ENCODE measurements at regions not wholly inside any gene's neighbourhood (a gene's known extent, or its start where the extent isn't known, plus 50 kb on each side); places are given as distances from the start of the nearest gene placed in this dataset.

DNA sequence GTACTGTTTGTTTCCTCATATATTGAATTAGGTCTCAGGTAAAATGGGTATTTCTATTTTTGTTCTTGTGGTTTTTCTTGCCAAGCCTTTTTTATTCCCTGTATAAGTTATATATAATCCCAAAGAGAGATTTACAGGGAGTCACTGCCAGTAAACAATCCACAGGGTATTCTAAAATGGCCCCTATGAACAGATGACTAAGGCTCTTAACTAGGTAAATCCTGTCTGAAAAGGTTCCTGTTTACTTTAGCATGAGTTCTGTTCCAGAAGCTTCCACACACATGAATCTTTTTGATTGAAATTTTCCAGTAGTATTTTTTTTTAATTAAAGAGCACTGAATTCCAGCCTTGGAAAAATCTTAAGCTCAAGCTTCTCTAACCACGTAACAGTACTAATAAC, 552.8 kb upstream of the CCDC179 start:
- TF ChIP-seq EZH2 (IDR thresholded peaks at IDR 0.05; ENCODE audit: insufficient read depth, low read length) = no peak
- no peak for TF ChIP-seq CTCF (IDR thresholded peaks at IDR 0.05; ENCODE audit: insufficient read depth, low read depth, low read length)
